HG03095 (cell line): ENCODE measurements at regions not wholly inside any gene's neighbourhood (a gene's known extent, or its start where the extent isn't known, plus 50 kb on each side); places are given as distances from the start of the nearest gene placed in this dataset.
A peak's percentile ranks its signal among the peaks of the same experiment; 100 is the strongest.

Experiments used
- ATAC-seq: cut with Tn5 transposase; IDR thresholded peaks from one replicate; pipeline ENCODE4 v1.9.1; 2021; ENCODE audit warnings: moderate library complexity; ENCODE audit not compliant: unreplicated experiment

DNA sequence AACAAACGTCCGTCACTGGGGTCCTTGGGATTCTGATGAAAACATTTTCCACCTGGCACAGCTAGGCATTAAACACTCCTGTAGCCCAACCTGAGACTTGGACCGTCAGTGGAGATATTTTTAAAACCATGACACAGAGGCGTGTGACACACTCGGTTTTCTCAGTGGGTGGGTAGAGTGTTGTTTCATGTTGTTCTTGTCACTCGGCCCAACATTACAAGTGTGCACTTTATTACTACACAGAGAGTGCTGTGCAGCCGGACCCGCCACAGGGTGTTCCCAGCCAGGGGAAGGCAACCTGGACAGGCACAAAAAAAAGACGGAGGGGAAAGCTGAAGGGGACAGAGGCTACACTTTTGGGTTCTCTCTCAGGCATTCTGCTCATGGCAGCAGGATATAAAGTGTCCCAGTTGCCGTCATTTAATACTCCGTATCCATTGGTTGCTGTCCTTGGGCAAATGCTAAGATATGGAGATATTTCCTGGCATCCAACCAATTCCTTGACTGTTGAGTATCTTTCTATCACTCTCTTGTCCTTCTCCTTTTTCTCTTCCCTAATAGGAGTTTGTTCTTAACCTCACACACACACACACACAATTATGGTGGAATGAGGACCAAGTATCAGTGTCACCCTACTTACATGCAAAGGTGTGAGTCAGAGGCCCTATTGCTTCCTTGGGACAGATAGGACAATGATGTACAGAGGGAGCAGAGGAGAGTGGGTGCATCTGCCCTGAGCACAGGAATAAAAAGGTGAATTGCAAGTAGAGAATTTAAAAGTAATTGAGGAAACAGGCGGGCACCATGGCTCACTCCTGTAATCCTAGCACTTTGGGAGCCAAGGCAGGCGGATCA lies 154.1 kb upstream of the SOX9 start:
- no peak for ATAC-seq

DNA sequence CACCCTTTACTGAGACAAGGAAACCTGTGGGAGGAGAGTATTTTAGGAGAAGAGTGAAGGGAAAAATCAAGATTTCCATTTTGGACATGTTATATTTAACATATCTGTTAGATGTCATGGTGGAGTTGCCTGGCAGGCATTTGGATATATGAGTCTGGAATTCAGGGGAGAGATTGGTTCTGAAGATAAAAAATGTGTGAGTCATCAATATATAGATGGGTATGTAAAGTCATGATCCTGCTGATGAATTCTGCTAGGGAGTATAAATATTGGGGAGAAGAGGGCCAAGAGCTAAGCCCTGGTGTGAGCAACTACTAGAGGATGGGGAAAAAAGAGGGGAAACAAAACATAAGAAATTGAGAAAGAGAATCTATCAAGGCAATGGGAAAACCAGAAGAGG lies 151.3 kb upstream of the SOX9 start:
- ATAC-seq = no peak

DNA sequence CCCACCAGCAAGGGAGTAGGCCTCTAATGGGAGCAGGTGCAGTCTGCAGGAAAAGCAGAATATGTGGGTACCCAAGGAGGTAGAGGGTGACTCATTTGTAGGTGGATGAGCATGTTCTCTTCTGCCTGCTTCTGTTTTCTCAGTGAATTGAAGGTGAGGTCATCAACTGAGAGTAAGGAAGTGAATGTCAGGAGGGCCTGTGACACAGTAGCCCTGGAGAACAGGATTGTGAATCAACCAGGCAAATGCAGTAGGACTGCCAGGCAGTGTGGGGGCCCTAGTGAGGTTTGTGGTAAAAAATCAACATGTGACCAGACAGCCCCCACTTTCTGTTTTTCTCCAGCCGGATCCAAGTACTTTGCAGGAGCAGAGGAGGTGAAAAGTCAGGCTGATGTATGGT lies 150.5 kb upstream of the SOX9 start:
- ATAC-seq = peak; percentile 75

DNA sequence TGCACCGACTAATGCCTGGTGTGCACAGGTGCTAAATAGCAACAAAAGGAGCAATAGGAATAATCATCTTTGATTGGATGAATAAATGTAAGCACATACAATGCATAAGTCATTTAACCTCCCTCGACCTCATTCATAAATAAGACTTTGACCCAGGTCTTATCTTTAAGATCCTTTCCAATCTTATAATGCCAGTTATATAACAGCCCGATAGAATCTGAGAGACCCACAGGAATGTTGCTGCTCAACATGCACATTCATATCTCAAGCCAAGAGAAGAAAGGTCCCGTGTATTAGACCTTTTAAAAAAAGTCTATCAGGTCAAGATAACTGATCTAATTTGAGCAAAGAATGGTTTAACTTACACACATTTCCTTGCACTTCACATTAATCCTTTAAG lies 146.8 kb upstream of the SOX9 start:
- ATAC-seq = no peak

DNA sequence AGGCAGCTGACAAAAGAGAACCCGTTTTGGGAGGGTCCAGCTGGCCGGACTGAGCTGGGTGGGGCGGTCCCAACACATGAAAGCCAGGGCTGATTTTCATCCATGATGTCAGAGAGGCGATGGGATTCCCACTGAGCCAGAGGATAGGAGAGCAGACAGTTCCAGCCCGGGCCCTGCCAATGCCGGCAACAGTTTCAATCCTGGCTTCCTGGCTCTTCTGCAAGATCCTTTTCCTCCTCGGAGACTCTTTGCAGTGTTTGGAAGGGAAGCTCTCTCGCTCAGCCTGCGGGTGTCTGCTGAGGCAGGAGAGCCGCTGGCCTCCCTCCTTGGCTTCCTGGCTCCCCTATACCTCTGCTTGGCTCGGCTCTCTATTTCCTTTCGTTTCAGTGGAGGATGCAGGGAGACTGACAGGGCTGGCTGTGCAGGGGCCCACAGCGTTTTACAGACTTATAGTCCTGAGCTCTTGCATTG lies 145.5 kb upstream of the SOX9 start:
- ATAC-seq = no peak

DNA sequence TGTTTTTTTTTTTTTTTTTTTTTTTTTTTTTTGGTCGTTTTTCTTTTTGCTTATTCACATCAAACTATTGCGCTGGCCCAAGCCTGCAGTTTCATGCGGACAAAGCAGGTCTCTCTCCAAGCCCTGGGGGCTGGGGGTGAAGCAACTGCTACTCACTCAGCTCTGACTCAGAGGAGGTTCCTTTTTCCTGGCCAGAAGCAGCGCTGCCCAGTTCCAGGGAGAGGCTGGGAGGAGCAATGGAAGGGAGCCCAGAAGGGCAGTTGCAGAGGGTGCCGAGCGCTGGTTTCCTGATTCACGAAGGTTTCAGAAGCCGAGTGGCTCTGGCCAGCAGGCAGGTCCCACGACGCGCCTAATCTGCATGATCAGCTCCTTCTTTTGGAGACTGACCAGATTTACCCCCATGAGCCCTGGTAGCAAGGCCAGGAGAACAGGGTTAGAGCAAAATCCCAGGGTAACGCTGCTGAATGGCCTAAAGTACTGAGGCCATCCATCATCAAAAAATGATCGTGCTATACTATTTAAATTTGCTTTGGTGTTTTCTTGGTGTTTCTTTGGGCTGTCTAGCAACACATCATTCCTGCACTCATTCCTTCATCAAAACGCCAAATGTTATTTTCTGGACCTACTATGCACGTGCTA lies 144.7 kb upstream of the SOX9 start:
- no peak for ATAC-seq

DNA sequence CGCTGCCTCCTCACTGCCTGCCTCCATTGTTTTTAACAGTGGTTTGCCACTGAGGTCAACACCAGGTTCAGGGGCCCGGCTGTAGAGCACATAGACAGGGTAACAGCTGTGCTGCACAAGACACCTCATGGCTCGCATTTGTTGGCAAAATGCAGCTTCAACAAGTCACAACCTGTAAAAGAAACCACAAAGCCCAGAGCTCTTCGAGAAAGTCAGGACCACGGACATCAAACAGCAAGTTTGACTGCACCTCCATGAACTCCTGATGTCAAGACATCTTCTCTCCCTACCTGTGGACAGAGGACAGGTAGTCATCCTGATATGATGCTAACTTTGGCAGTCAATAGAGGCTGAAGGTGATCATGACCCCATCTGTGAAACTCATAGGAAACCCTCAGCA lies 142.4 kb upstream of the SOX9 start:
- no peak for ATAC-seq

DNA sequence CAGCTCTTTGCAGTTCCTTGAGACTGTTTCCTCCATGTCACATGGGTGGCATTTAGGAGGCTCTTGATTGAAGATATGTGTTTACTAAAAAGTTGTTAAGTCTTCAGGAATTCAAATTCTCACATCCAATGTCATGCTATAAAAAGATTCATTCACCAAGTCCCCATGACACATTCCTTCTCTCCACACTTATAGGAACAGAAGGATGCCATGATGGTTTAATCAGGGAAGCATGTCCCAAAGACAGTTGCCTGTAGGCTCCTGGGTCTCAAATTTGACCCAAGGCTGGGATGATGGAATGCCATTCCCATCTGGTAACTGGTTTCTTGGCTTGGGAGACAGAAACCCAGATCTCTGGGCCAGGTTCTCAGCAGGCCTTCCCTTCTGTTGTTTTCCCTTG lies 140.6 kb upstream of the SOX9 start:
- no peak for ATAC-seq

DNA sequence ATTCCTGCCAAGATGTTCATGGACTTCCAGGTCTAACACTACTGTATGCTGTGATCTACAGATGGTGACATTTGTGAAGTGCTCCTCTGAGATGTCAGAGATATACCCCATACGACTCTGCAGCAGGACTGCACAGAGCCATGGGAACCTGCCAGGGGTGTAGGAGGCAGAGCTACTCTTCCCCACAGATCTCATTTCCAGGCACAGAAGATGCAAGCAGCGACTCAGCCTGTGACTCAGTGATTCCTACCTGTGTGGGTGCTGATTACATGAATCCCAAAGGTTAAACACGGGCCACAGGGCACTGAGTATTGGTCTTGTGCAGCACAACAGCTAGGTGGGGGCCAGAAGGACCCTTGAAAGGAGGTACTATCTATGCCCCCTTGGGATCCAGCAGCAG lies 137.0 kb upstream of the SOX9 start:
- ATAC-seq = no peak

DNA sequence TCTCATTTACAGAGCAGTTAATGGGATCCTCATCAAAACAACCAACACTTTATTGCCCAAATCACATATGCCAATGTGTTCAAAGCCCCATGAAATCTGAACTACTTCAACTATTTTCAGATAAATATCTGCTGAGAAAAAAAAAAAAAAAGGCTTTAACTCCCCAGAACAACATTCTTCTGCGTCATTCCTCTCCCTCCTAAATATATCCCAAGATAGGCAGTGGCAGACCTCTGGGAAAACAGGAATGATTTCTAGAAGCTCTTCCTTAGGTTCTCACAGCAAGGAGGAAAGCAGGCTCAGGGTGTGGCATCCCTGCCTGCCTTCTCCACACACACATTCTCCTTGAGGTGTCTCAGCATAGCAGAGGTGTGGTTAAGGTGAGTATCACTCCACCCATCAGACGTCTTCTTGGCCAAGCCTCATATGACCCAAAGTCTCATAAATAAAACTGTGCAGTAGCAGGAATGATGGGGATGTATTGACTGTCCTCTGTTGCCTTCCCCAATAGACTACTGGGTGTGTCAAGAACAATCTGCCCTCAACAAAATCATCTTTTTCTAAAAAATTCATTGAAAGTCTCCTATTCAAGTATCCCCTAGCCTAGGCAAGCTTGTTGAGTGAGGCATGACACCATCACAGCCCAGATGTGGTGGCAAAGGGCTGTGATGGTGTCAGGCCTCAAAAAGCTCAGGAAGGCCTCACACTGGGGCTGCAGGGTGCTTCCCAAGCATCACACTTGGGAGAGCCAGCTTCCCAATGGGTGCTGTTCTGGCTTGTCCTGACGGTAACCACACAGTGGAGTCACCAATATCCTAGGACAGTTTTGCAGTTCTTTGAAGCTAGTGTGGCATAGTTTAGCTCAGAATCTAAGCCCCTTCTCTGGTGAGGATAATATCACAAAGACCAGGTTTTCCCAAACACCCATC lies 135.4 kb upstream of the SOX9 start:
- no peak for ATAC-seq

DNA sequence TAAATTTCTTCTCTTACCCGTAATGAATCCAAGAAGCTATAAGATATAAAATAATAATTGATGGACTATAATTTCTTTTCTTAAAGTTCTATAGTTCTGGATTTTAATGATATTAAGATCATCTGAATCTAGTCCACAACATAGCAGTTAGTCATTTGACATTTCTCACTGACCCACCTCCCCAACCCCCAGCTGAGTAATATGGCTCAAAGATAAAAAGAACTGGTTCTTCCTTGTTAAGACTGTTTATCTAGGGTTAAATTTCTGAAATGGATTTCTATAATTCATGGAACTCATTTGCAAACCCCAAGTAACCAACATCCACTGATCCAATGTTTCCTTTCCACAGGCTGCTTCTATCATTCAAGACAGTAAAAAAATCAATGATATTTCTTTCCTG lies 133.9 kb upstream of the SOX9 start:
- ATAC-seq = no peak

DNA sequence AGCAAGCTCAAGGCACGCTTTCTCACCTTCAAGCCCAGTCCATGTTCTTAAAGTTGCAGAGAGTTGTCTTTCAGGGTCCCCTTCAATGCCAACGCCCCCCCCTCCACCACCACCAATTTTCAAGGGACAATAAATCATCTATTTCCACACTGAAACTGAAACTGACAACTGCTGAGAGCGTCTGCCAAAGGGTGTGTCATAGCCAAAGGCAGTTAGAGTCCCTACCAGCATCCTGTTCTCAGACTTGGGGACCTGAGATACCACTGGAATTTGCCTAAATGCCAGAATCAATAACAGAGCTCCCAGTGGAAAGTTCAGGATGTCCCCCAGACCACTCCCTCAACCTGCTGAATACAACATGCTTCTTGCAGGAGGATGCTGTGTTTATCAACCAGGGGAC lies 133.2 kb upstream of the SOX9 start:
- no peak for ATAC-seq

DNA sequence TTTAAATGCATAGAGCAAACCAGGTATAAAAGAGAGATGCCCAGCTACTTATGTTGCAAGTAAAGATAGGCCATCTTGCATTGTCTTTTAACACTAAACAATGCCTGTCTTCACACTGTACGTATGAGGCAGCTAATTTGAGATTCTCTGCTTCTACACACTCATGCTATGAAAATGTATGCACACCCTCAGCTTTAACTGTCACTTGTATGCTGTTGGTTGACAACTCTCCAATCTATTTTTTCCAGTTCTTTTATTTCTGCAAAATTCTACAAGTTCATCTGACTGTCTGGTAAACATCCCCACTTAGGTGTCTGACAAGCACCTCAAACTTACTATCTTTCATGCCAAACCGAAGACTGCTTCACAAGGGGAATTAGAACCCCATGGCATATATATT lies 131.7 kb upstream of the SOX9 start:
- ATAC-seq = no peak

DNA sequence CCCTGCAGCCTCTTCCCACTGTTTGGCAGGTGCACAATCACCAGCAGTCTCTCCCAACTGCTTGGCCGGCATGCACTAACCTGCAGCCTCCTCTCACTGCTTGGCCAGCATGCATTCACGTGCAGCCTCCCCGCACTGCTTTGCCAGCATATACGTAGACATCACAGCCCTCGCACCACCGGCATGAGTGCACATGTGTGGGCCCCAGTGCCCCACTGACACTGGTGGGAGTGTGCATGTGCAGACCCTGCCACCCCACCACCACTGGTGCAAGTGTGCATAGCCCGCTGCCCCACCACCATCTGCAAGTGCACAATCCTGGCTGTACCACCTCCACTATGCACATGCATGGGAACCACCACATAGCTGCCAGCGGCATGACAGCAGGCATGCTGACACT lies 127.5 kb upstream of the SOX9 start:
- ATAC-seq = no peak

DNA sequence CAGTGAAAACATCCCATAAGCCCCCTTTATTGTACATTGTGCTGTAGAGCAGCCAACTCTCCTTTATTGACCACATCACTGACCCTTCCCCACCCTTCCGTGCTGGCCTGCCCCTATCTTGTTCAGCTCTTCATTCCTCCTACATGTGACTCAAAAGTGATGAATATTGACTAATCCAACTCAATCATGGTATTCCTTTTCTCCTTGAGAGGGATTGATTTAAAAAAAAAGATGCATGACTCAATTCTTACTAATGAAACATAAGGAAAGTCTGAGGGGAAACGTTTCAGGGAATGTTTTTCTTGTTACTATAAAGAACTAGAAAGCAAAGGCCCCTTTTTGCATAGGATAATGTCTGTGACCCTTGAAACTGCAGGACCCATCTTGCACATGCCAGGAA lies 125.2 kb upstream of the SOX9 start:
- ATAC-seq = no peak

DNA sequence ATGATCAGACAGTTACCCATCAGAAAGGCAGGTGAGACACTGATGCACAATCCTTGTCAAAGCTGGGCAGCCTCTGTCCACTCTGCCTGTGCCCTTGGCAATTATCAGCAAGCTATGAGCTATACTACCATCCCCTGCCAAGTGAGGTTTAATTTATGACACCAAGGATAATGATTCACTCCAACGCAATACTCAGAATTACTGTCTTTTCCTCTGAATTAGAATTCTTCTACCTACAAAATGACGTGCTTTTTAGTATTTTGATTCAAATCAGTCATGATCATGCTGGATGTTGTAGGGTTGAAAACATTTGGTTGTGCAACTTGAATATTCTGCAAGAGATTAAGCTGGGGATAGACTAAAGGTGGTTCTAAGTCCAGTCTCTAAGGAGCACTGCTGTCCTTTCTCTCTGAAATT lies 116.8 kb upstream of the SOX9 start:
- no peak for ATAC-seq

DNA sequence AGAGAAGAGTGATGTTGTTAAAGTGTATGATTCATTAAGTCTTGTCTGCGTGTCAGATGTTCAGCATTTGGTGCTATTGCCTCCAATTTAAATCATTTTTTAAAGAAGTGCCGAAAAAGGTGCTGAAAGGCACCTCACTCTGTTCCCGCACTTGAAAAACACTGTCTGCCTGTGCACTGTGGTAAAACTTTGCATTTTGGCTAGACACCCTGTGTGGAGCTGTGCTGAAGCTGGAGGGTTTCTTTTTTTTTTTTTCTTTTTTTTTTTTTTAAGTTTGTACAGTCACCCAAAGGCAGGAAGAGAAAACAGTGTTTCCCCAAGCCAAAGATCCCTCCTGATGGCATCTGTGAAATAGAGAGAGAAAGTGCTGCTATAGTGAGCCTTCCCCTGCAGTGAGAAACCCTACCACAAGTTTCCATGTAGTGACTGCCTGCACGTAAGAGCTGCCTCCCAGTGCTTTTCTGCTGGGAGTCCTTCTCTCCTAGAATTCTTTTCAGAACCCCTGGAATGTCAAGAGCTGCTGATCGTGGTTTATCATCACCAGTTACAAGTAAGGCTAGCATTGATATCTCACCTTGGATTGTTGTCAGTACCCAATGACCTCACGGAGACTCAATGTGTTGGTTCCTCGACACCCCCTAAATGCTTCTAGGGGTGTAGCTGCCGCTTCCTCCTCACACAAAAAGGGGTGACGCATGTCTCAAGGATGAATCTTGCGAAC lies 116.0 kb upstream of the SOX9 start:
- peak; percentile 57 for ATAC-seq

DNA sequence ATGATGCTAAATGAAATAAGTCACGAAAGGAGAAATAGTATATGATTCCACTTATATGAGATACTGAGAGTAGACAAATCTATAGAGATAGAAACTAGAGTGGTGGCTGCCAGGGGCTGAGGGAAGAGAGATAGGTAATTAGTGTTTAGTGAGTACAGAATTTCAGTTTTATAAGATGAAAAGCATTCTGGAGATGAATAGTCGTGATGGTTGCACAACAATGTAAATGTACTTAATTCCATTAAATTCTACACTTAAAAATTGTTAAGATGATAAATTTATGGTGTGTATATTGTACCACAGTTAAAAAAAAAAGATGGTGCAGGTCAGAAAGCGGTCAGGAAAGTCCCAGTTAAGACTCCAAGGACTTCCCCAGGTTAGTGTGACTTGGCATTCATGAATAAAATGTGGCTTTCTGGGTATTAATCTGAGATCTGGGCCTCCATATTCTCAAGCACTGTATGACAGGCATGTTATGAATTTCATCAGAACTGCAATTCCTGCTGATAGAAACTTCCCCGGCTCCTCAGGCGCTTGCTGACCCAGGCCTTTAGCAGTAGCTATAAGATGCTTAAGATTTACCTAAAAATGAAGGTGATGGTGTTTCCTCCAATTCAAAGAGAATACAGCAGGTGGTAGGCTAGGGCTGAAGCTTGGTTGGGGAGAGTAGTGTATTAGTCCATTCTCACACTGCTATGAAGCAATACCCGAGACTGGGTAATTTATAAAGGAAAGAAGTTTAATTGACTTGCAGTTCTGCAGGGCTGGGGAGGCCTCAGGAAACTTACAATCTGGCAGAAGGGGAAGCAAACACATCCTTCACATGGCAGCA lies 115.3 kb upstream of the SOX9 start:
- ATAC-seq = peak; percentile 47

DNA sequence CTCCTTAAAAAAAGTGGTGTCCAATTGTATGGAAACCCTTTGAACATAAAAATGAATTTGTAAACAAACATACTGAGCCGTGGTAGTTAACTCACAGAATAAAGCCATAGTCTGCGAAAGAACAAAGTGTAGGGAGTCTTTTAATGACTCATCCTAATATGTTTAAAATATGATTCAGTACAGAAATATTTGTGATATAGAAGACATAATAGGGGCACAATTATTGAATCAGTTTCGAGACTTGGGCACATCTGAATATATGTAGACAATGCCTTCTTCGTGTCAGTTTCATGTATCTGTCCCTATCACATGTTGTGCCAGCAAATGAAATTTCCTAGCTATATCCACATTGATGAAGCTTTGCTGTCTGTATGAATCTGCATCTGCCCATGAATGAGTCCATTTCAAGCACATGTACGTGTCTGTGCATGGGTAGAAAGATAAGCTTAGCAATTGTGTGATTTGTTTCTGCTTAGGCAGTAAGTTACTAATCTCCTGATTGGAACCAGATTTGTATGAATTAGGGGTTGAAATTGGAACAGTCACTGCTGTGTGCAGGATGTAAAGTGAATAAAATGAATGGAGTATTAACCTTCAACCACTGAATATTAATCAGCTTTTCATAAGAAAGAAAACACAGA lies 112.5 kb upstream of the SOX9 start:
- ATAC-seq = no peak
